ENCODE measurements at regions not wholly inside any gene's neighbourhood (a gene's known extent, or its start where the extent isn't known, plus 50 kb on each side); places are given as distances from the start of the nearest gene placed in this dataset.

DNA sequence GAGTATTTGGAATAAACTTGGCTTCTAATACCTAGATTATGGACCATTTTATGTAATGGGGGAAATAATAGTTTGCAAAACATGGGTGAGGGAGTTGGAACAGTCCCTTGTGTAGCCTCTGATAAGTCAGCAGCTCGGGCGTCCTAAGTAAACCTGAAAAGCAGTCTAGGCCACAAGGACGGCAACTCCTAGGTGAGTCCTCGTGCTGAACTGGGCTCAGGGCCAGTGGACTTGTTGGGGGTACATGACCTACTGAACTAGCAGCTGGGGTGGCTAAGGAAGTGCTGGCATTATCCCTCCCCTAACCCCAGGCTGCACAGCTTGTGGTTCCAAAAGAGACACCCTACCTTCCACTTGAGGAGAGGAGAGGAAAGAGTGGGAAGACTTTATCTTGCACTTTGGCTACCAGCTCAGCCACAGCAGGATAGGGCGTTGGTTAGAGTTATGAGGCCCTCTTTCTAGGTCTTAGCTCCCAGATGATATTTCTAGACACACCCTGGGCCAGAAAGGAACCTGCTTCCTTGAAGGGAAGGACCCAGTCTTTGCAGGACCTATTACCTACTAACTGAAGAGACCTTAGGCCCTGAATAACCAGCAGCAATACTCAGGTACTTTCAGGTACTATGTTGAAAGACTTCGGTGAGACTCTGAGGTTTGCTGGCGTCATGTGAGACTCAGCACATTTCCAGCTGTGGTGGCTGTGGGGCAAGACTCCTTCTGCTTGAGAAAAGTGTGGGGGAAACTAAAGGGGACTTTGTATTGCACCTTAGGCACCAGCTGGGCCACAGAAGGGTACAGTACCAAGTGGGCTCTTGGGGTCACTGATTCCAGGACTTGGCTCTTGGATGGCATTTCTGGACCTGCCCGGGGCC is 71.0 kb downstream of the AQP4 start:
- no peak for DNase-seq (ENCODE audit: low spot score)

DNA sequence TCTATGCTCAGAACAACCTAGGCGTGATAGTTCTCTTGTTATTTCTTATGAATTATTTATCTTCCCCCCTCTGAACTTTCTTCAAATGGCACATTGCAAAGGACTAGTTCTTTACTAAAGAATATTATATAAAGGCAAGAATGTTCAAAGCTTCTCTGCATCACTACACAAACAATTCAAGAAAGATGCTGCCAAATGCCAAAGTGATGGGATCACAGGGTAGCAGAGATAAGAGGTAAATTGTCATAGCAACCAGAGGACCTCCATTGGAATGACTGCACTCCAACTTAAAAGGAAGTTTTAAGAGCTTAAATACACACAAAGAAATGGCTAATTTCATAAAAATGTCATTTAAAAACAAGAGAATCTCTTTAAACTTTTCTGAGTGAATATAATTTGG is 72.8 kb downstream of the AQP4 start:
- no peak for DNase-seq (ENCODE audit: low spot score)

DNA sequence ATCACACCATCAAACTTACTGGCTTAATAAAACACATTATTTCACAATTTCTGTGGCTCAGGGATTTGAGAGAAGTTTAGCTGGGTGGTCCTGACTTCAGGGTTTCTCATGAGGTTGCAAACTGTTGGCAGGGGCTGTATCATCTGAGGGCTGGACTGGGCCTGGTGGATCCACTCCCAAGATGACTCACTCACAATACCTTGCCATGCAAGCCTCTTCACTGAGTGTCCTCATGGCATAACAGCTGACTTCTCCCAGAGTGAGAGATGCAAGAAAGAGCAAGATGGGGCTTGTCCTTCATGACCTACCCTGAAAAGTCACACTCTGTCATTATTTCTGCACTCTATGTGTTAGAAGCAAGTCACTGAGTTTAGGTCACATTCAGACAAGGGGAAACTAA is 73.8 kb downstream of the AQP4 start:
- no peak for DNase-seq (ENCODE audit: low spot score)

DNA sequence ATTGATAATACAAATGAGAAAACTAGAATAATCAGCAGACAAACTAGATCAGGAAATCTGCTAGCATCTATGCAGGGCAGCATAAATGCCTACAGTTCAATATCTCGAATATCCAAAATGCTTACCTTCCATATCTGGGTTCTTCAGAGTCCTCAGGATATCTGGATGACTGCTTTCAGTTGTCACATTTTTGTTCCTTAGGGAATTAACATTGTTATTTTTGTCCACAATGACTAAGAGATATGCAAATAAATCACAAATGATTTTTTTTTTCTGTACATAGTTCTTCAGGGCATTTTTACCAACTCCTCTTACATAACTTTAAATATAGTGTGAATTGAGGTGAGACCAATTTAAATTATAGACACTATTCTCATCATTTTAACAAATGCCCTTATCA is 80.9 kb downstream of the AQP4 start:
- DNase-seq (ENCODE audit: low spot score) = no peak

DNA sequence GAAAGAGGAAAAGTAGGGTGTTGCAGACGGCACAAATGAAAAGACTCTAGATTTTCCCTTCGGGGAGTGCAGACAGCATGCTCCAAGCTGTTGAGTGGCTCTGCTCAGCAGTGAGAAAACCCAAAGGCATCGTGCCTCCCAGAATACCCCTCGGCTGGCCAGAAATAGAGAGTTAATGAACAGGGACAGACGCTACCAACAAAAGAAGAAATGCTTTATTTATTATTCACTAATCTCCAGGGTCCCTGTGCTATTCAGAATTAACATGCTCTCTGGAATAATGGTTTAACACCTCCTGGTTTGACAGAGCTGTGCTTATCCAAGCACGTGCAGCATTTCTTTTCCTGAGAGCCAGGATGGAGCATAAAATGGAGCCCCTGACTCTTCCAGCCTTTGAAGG is 82.3 kb downstream of the AQP4 start:
- no peak for DNase-seq (ENCODE audit: low spot score)

DNA sequence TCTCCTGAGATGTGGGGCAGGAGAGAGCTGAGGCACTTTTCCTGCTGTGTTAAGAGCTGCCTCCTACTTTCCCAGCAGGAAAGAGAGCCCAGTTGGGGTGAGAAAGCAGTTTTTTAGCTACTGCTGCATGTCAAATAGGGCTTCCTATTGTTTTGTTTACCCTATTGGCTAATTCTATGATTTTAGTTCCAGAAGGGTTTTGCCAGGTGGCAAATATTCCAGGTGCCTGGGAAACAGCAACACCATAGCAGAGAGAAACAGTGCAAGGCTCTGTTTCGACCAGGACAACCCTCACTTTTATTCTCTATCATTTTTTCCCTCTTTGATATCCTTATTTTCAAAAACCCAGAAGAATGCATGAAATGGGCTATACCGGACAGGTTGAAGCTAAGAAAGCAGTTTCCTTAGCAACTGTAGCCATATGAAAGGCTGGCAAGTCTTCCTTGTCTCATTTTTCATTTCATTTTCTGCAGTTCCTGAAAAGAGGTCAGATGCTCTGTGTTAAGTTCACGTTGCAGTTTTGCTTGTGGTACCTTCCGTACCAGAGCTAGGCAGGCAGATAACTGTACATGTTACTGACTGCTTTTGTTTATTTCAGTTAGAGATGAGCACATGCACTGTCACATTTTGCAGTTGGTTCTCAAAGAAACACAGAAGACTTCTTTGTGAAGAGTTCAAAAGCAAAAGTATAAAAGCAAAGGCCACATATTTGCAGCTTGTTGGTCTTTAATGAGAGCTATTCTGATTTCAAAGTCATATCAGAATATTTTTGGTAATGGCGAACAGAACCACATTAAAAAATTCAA is 84.8 kb downstream of the AQP4 start:
- no peak for DNase-seq (ENCODE audit: low spot score)

DNA sequence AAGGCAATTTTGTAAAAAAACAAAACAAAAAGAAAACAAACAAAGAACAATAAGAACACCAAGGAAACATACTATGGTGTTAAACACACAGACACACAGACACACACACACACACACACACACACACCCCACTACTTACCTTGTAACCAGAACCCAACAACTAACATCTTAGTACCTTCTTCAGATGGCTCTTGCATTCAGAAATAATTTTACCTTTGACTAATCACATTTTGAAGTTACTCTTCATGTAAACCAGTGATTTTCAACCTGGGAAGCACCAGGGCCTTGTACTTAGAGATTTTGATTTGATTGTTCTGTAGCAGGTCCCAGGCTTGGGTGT is 87.5 kb downstream of the AQP4 start:
- DNase-seq (ENCODE audit: low spot score) = no peak

DNA sequence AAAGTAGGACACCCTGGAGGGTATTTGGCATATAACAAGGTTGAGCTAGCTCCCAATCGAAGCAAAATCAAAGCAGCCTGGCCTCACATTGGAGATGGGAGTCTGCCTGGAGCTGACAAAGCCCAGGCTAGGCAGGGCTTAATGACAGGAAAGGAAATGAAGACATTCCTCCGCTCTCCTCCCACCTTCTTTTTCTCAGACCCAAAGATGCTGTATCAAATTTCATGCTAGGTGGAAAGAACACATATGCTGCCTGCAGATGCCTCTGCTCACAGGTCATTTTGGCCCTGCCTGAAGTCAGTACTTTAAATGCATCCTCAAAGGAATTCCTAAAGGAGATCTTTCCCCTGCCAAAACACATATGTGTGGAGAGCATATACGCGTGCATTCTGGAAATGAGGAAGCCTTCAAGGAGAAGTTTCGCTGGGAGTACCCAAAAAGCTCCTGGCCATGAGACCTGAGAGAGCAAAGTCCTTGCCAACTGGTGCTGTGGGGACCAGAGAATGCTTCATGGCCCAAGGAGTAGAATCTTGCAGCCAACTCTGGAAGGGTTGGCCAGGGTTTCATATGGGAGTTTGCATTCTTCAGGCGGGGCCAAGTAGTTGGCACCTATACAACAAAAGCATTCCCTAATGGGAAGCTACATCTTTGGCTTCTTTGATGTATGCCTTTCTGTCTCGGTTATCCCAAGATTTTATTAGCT is 88.0 kb downstream of the AQP4 start:
- DNase-seq (ENCODE audit: low spot score) = no peak

DNA sequence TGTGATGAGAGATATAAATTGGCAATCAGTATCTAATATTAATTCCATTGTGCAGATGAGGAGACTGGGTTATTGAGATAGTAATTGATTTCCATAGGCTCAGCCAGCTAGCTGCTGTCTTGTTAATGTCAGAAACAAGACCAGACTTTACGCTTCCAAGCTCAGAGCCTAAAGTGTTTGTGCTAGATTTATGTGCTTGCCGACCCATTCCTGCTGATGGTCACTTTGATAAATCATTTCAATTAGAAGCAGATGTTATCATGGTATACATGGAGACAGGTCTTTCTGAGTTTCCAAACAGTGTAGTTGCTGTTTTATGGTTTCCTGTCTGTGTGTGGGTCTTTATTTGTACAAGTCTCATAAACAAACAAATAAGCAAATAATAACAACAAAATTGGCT is 92.8 kb downstream of the AQP4 start:
- no peak for DNase-seq (ENCODE audit: low spot score)

DNA sequence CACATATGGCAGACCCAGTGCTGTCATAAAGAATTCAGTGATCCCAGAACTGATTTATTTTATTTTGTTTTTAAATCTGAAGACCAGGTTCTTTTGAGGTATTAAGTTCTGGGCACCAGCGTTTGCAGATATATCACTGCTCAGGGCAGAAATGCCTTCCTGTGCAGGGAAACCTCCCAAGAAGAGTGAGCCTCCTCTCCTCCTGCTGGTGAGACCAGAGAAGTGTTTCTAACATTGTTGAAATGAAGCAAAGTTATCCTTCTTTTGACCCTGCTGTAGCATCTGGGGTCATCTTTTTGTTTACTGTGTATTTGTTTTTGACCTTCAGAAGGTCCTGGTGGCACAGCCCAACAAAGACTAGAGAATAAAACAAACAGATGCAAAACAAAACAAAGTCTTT is 94.0 kb downstream of the AQP4 start:
- no peak for DNase-seq (ENCODE audit: low spot score)

DNA sequence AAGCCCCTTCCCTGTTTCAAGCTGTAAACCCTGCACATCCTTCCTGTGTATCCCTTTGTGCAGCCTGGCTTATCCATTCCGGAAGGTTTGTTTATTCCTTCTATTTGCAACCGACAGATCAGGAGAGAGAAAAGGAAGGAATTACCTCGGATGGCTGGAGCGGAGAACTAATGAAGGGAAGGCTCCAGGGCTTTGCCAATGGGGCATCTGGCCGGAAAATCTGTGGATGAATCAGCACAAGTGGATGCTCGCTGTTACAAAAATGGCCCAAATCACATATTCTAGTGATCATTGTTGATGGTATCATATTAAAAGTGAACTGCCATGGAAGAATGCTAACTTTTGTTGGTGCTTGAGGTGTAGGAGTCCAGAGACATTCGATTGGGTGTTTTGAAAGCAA is 97.1 kb downstream of the AQP4 start:
- DNase-seq (ENCODE audit: low spot score) = no peak

DNA sequence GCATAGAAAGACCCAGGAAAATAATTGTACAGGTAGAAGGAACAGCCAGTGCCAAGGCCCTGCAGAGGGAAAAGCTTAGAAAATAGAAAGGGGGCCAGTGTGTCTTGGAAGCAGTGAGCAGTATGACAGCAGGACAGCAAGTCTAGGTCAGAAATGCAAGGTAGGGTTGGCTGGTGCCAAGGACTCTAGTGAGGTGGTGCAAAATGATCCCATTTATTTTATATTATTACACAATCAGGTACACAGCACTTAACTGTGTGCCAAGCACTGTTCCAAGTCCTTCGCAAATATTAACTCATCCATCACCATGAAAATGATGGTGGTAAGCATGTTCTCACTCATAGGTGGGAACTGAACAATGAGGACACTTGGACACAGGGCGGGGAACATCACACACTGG is 100.0 kb downstream of the AQP4 start:
- no peak for DNase-seq (ENCODE audit: low spot score)

DNA sequence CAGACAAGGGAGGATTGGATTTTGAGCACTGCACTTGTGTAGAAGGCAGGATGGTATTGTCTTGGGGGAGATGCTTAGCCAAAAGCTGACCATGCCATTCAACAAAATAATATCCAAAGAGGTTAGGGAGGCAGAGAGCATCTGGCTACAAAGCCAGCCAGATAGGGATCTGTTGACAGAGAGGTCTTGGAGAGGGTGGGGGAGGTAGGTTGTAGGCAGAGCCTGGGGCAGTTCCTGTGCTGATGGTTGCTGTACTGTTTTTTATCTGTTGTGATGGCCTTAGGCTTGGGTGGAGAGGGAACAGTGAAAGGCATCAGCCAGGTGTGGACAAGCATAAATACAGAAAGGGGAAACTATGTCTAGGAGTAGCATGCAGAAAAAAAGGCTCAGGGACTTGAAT is 100.9 kb downstream of the AQP4 start:
- no peak for DNase-seq (ENCODE audit: low spot score)

DNA sequence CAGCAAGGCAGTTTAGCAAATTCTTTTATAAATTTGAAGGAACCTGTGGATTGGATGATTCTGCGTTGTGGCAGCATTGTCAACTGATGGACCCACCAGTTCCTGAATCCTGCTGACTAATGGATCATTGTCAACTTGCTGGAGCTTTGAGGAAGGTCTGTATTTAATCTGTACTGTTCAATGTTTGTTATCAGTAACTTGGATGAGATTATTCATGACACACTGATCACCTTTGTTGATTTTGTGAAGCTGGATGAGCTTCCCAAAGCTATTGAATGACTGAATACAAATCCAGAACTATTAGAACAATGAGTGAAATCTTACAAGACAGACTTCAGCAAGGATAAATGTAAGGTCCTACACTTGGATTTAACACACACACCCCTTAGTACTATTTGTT is 101.3 kb downstream of the AQP4 start:
- DNase-seq (ENCODE audit: low spot score) = no peak

DNA sequence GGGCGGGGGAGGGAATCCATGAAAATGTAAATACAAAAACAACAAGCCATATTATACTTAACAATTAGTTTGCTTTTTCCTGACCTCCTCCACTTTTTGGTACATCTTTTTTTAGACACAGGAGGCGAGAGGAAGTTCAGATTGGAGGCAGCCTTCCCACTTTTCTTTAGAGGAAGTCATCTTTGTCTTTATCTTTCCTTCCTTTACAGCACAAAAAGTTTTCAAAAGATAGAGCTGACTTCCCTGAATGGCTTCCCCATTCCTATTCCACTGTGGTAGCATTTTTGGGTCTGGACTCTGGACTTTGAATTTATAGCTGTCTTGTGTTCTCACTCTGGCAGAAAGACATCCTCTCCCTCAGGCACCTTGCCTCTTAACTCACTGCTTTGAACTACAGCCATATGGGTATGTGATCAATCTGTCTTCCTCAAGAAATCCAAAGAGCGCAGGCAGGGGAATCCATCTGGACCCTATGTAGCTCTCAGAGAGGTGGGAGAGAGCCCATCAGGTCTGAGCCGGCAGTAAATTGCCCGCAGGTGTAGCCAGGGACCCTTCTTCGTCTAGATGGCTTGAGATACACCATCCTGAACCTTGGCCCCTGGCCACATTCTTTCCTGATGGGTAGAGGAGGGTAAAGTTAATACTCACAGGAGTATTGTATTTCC is 101.9 kb downstream of the AQP4 start:
- DNase-seq (ENCODE audit: low spot score) = no peak

DNA sequence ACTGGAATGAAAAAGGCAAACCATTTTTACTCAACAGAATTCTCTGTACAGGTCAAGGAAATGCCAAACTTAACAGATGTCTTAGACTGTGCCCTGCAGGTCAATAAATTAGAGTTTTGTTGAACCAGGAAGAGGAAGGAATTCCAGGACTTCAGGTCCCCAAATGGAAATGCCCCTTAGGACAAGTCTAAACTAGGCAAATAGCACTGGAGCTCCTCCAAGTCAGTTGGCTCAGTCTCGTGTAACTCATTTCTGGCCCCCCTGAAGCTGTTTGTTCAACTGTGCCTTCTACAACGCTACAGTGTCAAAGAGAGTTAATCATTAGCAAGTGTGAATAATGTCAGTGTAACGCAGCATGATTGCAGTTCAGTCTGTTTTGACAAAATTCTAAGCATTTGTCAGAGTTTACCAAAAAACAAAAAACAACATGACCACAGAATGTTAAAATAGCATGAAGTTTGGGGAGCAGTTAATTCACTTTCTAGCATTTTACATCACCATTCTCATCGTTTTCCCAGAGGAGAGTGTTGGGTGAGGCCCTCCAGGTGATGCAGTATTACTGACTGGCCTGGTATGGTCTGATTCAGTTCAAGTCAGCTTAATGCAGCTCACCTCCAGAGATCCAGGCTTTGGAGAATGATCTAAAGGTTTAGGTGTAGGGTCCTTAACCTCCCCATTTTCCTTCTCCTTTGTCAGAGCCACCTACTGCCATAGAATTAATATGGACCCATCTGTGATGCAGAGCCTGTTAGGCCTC is 108.1 kb downstream of the AQP4 start:
- no peak for DNase-seq (ENCODE audit: low spot score)

DNA sequence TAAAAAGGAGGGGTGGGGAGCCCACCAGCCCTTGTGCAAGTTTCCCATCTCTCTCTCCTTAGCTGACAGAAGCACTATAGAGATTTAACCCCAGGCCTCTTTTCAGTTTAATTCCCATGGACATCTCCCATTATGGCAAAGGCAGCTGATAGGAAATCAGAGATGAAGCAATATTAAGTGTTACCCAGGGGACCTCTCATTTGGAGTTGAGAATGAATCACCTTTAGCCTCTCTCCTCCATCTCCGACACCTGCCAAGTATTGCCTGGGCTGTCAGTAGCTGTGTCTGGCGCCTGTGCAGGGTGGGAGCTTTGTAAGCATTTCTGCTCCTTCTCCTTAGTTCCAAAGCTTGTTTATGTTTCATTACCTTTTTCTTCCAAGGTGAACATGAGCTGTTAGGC is 109.0 kb downstream of the AQP4 start:
- DNase-seq (ENCODE audit: low spot score) = no peak

DNA sequence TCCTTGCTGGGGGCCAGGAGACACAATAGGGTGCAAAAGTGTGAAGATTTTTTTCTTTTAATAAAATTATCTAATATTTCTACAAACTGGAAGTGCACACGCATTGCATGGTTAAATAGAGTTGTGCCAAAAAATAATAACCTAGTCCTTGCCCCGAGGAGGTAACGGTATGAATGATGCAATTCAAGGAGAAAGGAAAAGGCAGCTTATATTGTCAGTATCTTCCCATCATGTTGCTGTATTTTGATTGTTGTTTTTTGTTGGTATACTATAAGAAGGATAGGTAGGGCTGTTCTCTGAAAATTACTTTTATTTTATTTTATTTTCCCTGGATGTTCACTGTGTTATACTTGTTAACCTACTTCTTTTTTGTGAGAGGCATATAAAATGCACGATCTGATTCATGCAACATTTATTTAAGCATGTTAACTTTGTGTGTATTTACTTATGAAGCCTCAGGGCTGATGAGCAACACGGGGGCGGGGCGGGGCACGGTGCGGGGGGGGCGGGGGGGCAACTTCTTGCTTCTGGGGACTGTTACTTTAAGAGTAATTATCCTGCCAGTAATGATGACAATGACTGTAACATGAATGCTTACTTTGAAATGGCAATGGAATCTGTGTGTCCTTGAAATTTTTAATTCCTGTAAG is 118.6 kb downstream of the AQP4 start:
- DNase-seq (ENCODE audit: low spot score) = no peak

DNA sequence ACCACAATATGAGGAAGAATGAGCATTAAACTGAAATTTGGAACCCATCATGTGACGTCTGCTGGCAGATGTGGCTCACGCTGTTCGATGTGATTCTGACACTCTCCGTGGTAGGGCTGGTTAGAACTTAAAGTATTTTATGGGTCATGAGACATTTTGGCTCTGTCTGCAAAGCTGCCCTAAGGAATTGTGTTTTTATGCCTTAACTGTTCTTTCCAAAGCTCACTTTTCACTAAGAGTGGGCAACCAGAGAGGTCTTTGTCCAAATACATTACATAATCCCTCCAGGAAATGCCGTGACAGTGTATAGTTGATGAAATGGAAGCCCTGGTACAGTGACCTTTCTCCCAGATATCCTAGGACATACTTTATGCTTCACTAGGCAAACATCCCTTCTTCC is 119.1 kb downstream of the AQP4 start:
- no peak for DNase-seq (ENCODE audit: low spot score)

DNA sequence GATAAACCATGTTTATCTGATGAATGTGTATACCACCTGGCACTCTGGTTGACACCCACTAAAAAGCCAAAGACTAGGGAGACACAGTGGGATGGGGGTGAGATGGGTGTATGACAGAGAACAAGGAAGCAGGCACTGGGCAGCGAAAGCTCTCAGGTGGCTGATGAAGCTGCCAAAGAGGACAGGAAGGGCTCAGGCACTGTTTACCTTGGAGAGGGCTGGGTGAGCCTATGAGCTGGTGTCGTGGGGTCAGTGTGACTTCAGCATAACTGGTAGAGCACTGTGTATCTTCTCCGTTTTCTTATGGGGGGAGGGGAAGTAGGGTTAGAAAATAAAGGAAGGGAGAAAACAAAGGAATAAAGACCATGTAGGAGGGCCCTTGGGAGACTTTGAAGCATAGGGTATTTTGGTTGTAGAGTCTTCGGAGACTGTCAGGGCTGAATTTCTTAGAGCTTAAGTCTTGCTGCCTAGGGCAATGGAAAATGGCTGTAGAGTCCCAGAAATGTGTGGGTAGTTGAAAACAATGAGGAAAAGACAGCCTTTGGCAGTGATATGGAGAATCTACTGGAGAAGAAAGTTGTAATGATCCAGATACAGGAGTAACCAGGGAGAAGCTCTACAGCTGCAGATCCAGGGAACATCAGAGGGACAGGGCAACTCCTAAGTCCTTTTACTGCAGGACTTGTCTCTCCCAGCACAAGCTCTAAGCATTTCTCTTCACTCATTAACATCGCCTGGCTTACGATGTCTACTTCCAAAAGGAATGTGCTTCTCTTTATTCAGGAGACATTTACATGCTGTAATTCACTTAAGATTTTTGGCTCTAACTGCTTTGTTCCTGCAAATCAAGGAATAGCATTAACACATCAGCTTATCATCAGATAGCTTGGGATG is 120.0 kb downstream of the AQP4 start:
- no peak for DNase-seq (ENCODE audit: low spot score)

Data from activated CD4-positive, alpha-beta T cell treated with anti-CD3 and anti-CD28 coated beads, Interleukin-2, Interleukin-4, amounts not matched to agents 100 ng/mL and 50 ng/mL, durations not matched to agents 16 hours and 8 hours (primary cell).